Natural killer cell (primary cell): ENCODE measurements at regions not wholly inside any gene's neighbourhood (a gene's known extent, or its start where the extent isn't known, plus 50 kb on each side); places are given as distances from the start of the nearest gene placed in this dataset.

Source experiments
- ATAC-seq, 3 donors: fragments of 150-1000 bp in 2 of 3; fragments of 200-7000 bp in 1 of 3; cut with Tn5 transposase; 1 replicate in 1 of 3; 2 replicates in 2 of 3; pipeline ENCODE4 v1.10.0; 2021; ENCODE audit warnings: mild to moderate bottlenecking in 2 of 3, moderate library complexity in 2 of 3
- DNase-seq, 2 donors: peaks; one replicate each; pipeline versions ENCODE4 v3.0.0 to v3.0.0-alpha.2; 2013 to 2021; ENCODE audit warnings: mixed read lengths in 1 of 2
- H3K27ac ChIP-seq: one replicate; pipeline ENCODE4 v1.5.1; 2013; ENCODE audit warnings: mild to moderate bottlenecking, low read length
- H3K27me3 ChIP-seq: one replicate; pipeline ENCODE4 v1.6.1; 2013; ENCODE audit warnings: low read length; ENCODE audit not compliant: control insufficient read depth, insufficient read depth
- H3K36me3 ChIP-seq: one replicate; pipeline ENCODE4 v1.6.1; 2013; ENCODE audit warnings: low read length; ENCODE audit not compliant: control insufficient read depth, insufficient read depth
- H3K4me1 ChIP-seq: one replicate; pipeline ENCODE4 v1.6.1; 2013; ENCODE audit warnings: low read length; ENCODE audit not compliant: control insufficient read depth, insufficient read depth
- H3K4me3 ChIP-seq: one replicate; pipeline ENCODE4 v1.5.1; 2013; ENCODE audit warnings: low read length
- H3K9me3 ChIP-seq: one replicate; pipeline ENCODE4 v1.6.1; 2013; ENCODE audit warnings: low read length; ENCODE audit not compliant: control insufficient read depth, insufficient read depth
- H3K27ac Mint-ChIP-seq, 2 donors: one replicate each; pipeline ENCODE4 v1.8.0; 2022; ENCODE audit warnings: mild to moderate bottlenecking in 2 of 2, mixed read lengths in 2 of 2, moderate library complexity in 1 of 2
- H3K27me3 Mint-ChIP-seq, 2 donors: one replicate each; pipeline ENCODE4 v1.8.0; 2022; ENCODE audit warnings: low read depth in 2 of 2, mixed read lengths in 2 of 2
- H3K36me3 Mint-ChIP-seq: one replicate; pipeline ENCODE4 v1.8.0; 2022; ENCODE audit warnings: mixed read lengths
- H3K4me1 Mint-ChIP-seq, 2 donors: one replicate each; pipeline ENCODE4 v1.8.0; 2022; ENCODE audit warnings: mixed read lengths in 2 of 2
- H3K4me3 Mint-ChIP-seq: one replicate; pipeline ENCODE4 v1.8.0; 2022; ENCODE audit warnings: mild to moderate bottlenecking, moderate library complexity, mixed read lengths
- H3K9me3 Mint-ChIP-seq, 2 donors: one replicate each; pipeline ENCODE4 v1.8.0; 2022; ENCODE audit warnings: mixed read lengths in 2 of 2
- WGBS: methylation state at CpG from one replicate; pipeline ENCODE4 v1.1.7; 2013; ENCODE audit warnings: missing lambda C conversion rate; ENCODE audit not compliant: insufficient coverage; 5-methylcytosine and 5-hydroxymethylcytosine counted together
- intact Hi-C: fragments of 100-400 bp; cut with micrococcal nuclease; formaldehyde crosslinking; loops from one replicate; pipeline ENCODE4 v1.14.2; 2022
- TF ChIP-seq, protein P1 (sequence below): fragments of 200-600 bp; IDR thresholded peaks from one replicate; pipeline ENCODE4 v1.8.0; 2022; ENCODE audit warnings: antibody characterized with exemption

DNA sequence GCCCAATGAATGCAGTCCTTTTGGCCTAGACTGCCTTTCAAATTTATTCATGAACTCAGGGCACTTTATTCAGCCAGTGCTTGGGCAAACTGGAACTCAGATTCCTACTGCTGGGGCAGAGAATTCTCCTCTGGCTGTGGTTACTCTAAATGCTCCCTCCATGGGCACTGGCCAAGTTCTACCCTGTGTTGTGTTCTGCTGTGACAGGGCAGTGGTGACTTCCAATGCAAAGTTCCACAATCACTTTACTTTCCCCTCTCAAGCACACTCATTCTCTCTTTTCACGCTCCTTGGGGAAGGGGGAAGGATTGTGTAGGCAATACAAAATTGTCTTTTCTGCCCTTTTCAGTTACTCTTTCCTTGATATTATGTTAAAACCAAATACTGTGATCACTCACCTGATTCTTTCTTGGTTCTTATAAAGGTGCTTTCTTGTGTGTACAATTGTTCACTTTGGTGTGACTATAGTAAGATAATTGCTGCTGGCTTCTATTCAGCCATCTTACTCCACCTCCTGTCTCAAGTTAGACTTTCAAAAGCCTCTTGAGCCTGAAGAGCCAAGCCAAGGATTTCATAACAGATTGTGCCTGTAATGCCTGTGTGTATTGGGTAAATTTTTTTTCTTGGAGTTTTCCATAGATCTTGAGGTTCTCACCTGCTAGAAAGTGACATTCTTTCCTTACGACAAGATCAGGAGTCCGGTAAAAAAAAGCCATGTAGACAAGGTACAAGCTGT is 1078.6 kb downstream of the FAM133A start:
- Histone ChIP-seq H3K27me3 (no peaks in the 10 kb centered on the region), H3K4me3 (no peak overlapping the region), H3K27ac (no peak overlapping the region), H3K36me3 (no peaks in the 10 kb centered on the region), H3K9me3 (no peaks in the 10 kb centered on the region), H3K4me1 (no peaks in the 10 kb centered on the region)
- peaks cover 0 to 21% of the 10 kb centered on the region in 2 donors for H3K27me3 Mint-ChIP-seq
- no peak overlapping the region for H3K27ac Mint-ChIP-seq
- intact Hi-C loops, result no loop called here
- TF ChIP-seq, protein P1, sequence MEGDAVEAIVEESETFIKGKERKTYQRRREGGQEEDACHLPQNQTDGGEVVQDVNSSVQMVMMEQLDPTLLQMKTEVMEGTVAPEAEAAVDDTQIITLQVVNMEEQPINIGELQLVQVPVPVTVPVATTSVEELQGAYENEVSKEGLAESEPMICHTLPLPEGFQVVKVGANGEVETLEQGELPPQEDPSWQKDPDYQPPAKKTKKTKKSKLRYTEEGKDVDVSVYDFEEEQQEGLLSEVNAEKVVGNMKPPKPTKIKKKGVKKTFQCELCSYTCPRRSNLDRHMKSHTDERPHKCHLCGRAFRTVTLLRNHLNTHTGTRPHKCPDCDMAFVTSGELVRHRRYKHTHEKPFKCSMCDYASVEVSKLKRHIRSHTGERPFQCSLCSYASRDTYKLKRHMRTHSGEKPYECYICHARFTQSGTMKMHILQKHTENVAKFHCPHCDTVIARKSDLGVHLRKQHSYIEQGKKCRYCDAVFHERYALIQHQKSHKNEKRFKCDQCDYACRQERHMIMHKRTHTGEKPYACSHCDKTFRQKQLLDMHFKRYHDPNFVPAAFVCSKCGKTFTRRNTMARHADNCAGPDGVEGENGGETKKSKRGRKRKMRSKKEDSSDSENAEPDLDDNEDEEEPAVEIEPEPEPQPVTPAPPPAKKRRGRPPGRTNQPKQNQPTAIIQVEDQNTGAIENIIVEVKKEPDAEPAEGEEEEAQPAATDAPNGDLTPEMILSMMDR, result no peak
- ATAC-seq (no peak), DNase-seq (no peak)
- WGBS, result 100% methylated on average over 2 of the region's 3 CpGs
- no peaks in the 10 kb centered on the region for H3K9me3 Mint-ChIP-seq
- no peak overlapping the region for H3K4me3 Mint-ChIP-seq
- H3K36me3 Mint-ChIP-seq, result no peaks in the 10 kb centered on the region
- H3K4me1 Mint-ChIP-seq, result peaks cover 0 to under 1% of the 10 kb centered on the region in 2 donors

DNA sequence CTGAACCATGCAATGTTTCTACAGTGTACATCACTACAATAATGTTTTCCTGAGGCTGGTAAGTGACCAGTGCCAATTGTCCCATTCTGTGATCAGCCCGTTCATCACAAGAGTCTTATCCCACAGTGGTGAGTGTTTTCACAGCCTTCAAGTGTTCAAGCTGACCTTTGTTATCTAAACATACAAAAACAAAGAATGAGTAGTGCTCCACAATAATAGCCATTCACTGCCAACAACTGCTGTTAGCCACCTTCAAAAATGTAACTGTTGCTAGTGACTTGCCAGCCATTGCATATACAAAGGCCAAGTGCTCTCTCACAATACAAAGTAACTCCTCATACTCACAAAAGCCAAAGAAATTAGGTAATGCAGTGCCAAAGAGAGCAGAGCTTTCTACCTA is 1084.1 kb downstream of the FAM133A start:
- no peak overlapping the region for H3K27ac ChIP-seq
- no peaks in the 10 kb centered on the region for H3K4me1 ChIP-seq
- no peaks in the 10 kb centered on the region for H3K4me1 Mint-ChIP-seq
- no peaks in the 10 kb centered on the region for H3K9me3 Mint-ChIP-seq
- no peaks in the 10 kb centered on the region for H3K27me3 ChIP-seq
- H3K4me3 ChIP-seq, result no peak overlapping the region
- TF ChIP-seq, protein P1, result no peak
- H3K9me3 ChIP-seq, result no peaks in the 10 kb centered on the region
- ATAC-seq (no peak), DNase-seq (no peak)
- no peaks in the 10 kb centered on the region for H3K36me3 Mint-ChIP-seq
- no peaks in the 10 kb centered on the region for H3K36me3 ChIP-seq
- H3K4me3 Mint-ChIP-seq, result no peak overlapping the region
- H3K27me3 Mint-ChIP-seq, result peaks cover 0 to 6% of the 10 kb centered on the region in 2 donors
- no peak overlapping the region for H3K27ac Mint-ChIP-seq
- intact Hi-C loops, result no loop called here
- 80% methylated on average over 1 of the region's 1 CpG for WGBS

DNA sequence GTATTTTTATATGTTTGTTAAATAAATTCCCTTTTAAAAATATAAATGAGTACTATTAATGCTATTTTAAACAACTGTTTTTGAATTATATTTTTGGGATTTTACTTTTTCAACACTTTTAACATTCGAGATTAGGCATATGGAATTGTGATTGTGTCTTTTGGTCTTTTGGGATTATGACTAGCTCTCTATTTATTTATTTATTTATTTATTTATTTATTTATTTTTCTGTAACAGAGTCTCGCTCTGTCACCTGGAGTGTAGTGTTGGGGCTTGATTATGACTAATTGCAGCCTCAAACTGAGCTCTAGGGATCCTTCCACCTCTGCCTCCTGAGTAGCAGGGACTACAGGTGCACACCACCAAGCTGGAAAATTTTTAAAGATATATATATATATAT is 1101.6 kb downstream of the FAM133A start:
- no peak for ATAC-seq

More for the DNA sequence above, 1101.6 kb downstream of the FAM133A start:
- Histone ChIP-seq H3K27me3 (no peaks in the 10 kb centered on the region), H3K9me3 (no peaks in the 10 kb centered on the region), H3K4me1 (no peaks in the 10 kb centered on the region), H3K4me3 (no peak overlapping the region), H3K27ac (no peak overlapping the region), H3K36me3 (no peaks in the 10 kb centered on the region)
- TF ChIP-seq, protein P1, result no peak
- peaks cover 0 to 2% of the 10 kb centered on the region in 2 donors for H3K9me3 Mint-ChIP-seq
- intact Hi-C loops, result no loop called here
- whole genome bisulfite sequencing, result no CpG with 5 or more reads among the region's 2 CpGs
- peaks cover 0 to 6% of the 10 kb centered on the region in 2 donors for H3K27me3 Mint-ChIP-seq
- DNase-seq, result no peak
- no peaks in the 10 kb centered on the region for H3K36me3 Mint-ChIP-seq
- H3K4me3 Mint-ChIP-seq, result no peak overlapping the region
- no peak overlapping the region for H3K27ac Mint-ChIP-seq
- no peaks in the 10 kb centered on the region for H3K4me1 Mint-ChIP-seq
